Ramos (cell line): ENCODE measurements at regions not wholly inside any gene's neighbourhood (a gene's known extent, or its start where the extent isn't known, plus 50 kb on each side); places are given as distances from the start of the nearest gene placed in this dataset.

Experiments used
- in situ Hi-C: fragments of 300-500 bp; cut with MboI; formaldehyde crosslinking; loops from one replicate; pipeline ENCODE4 v1.14.3; 2022; ENCODE audit warnings: low sequenced_read_pairs; ENCODE audit not compliant: unreplicated experiment

- in situ Hi-C loops: no loop called here
Observed at GRCh38 chr1:229879746-229880145, 187.3 kb upstream of the GALNT2 start.

- in situ Hi-C loops: no loop called here
Observed at GRCh38 chr1:229880271-229881170, 186.5 kb upstream of the GALNT2 start.

- in situ Hi-C loops: no loop called here
Observed at GRCh38 chr1:229882621-229883020, 184.4 kb upstream of the GALNT2 start.

- in situ Hi-C loops: no loop called here
Observed at GRCh38 chr1:229883504-229884200, 183.4 kb upstream of the GALNT2 start.

GRCh38 chr1:229884765-229885164, 182.3 kb upstream of the GALNT2 start:
- in situ Hi-C loops: no loop called here

- in situ Hi-C loops: no loop called here
Observed at GRCh38 chr1:229885568-229886495, 181.2 kb upstream of the GALNT2 start.

GRCh38 chr1:229886636-229887035, 180.4 kb upstream of the GALNT2 start:
- in situ Hi-C loops: no loop called here

- in situ Hi-C loops: no loop called here
Observed at GRCh38 chr1:229887043-229887822, 179.8 kb upstream of the GALNT2 start.

GRCh38 chr1:229888157-229888556, 178.9 kb upstream of the GALNT2 start:
- in situ Hi-C loops: no loop called here

GRCh38 chr1:229888561-229889001, 178.5 kb upstream of the GALNT2 start:
- in situ Hi-C loops: no loop called here

- in situ Hi-C loops: no loop called here
Observed at GRCh38 chr1:229889031-229889517, 178.0 kb upstream of the GALNT2 start.

GRCh38 chr1:229891227-229891626, 175.8 kb upstream of the GALNT2 start:
- in situ Hi-C loops: no loop called here

GRCh38 chr1:229892515-229893117, 174.4 kb upstream of the GALNT2 start:
- in situ Hi-C loops: no loop called here

- in situ Hi-C loops: no loop called here
Observed at GRCh38 chr1:229893762-229894444, 173.1 kb upstream of the GALNT2 start.

GRCh38 chr1:229894532-229894931, 172.5 kb upstream of the GALNT2 start:
- in situ Hi-C loops: no loop called here

GRCh38 chr1:229895605-229896004, 171.4 kb upstream of the GALNT2 start:
- in situ Hi-C loops: no loop called here

- in situ Hi-C loops: no loop called here
Observed at GRCh38 chr1:229896306-229896705, 170.7 kb upstream of the GALNT2 start.

- in situ Hi-C loops: no loop called here
Observed at GRCh38 chr1:229896861-229897260, 170.2 kb upstream of the GALNT2 start.
